Large intestine (tissue), 3 donors: ENCODE measurements at regions not wholly inside any gene's neighbourhood (a gene's known extent, or its start where the extent isn't known, plus 50 kb on each side); places are given as distances from the start of the nearest gene placed in this dataset.
A peak's percentile ranks its signal among the peaks of the same experiment; 100 is the strongest.
"Not testable (repeated sequence)": the region's sequence is repeated elsewhere in the genome, so short reads cannot be mapped to it uniquely, and the experiment has no call there.

ENCODE experiments used
- DNase-seq, 2 donors: peaks; one replicate each; pipeline versions ENCODE4 v3.0.0 to v3.0.0-alpha.2; 2013
- H3K27ac ChIP-seq: one replicate; pipeline ENCODE4 v1.5.1; 2013; ENCODE audit warnings: low read length
- H3K27me3 ChIP-seq: 2 replicates; pipeline ENCODE4 v1.6.1; 2013; ENCODE audit warnings: low read length; ENCODE audit not compliant: control insufficient read depth, insufficient read depth
- H3K36me3 ChIP-seq: 2 replicates; pipeline ENCODE4 v1.6.1; 2013; ENCODE audit warnings: low read length; ENCODE audit not compliant: control insufficient read depth, insufficient read depth
- H3K4me1 ChIP-seq: one replicate; pipeline ENCODE4 v1.6.1; 2013; ENCODE audit warnings: low read length; ENCODE audit not compliant: control insufficient read depth, insufficient read depth
- H3K4me3 ChIP-seq: one replicate; pipeline ENCODE4 v1.5.1; 2013; ENCODE audit warnings: low read length
- H3K9me3 ChIP-seq: one replicate; pipeline ENCODE4 v1.6.1; 2013; ENCODE audit warnings: mild to moderate bottlenecking, low read depth, low read length, moderate library complexity; ENCODE audit not compliant: control insufficient read depth
- WGBS: methylation state at CpG from one replicate; pipeline ENCODE4 v1.1.5; 2013; ENCODE audit warnings: low lambda C conversion rate; ENCODE audit not compliant: insufficient coverage; 5-methylcytosine and 5-hydroxymethylcytosine counted together

DNA sequence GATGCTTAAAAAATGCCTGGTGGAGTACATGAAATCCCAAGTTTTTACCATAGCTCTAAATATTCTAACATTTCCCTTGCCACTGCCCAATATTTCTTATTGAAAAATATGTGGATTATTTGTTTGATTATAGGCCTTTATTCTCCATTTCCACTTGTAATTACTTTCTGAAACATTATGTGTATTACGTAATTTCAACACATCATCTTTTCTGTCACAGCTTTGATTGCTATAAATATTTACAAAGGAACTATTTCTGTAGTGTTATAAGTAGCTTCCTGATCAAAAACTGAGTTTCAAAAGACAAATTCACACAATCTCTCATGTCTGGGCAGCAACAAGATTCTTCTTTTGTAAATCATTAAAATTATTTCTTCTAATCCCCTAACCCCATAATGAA is 859.6 kb upstream of the CRIM1 start:
- Histone ChIP-seq H3K4me1 (no peaks in the 10 kb centered on the region), H3K27me3 (no peaks in the 10 kb centered on the region), H3K27ac (no peak overlapping the region), H3K4me3 (no peak overlapping the region), H3K36me3 (no peaks in the 10 kb centered on the region), H3K9me3 (no peaks in the 10 kb centered on the region)
- DNase-seq: no peak
- 88% methylated on average over 1 of the region's 1 CpG for WGBS

DNA sequence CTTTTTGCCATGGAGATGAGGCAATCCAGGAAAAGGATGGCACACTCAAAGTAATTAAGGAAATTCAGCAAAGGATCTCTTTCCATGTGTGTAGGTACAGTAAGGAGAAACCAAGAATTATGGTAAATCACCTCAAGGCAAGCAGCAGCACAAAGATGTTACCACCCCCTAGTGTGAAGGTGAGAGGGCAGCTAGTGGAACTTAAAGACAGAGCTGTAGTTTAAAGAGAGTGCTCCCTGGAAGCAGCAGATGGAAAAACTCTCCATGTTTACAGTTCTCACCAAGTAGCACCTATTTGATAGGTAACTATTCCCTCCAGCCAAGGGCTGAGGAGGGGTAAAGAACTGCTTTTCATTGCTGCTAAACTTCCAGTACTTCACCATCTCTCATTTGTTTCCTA is 860.4 kb upstream of the CRIM1 start:
- no peak for DNase-seq
- Histone ChIP-seq H3K4me3 (no peak overlapping the region), H3K27ac (no peak overlapping the region), H3K4me1 (no peaks in the 10 kb centered on the region), H3K27me3 (no peaks in the 10 kb centered on the region), H3K9me3 (no peaks in the 10 kb centered on the region), H3K36me3 (no peaks in the 10 kb centered on the region)

DNA sequence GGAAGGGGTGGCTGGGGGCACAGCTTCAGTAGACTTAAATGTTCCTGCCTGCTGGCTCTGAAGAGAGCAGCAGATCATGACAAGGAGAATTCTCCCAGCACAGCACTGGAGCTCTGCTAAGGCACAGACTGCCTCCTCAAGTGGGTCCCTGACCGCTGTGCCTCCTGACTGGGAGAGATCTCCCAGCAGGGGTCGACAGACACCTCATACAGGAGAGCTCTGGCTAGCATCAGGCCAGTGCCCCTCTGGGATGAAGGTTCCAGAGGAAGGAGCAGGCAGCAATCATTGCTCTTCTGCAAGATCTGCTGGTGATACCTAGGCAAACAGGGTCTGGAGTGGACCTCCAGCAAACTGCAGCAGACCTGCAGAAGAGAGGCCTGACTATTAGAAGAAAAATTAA is 877.5 kb upstream of the CRIM1 start:
- WGBS: no CpG with 5 or more reads among the region's 2 CpGs
- not testable (repeated sequence) for DNase-seq

DNA sequence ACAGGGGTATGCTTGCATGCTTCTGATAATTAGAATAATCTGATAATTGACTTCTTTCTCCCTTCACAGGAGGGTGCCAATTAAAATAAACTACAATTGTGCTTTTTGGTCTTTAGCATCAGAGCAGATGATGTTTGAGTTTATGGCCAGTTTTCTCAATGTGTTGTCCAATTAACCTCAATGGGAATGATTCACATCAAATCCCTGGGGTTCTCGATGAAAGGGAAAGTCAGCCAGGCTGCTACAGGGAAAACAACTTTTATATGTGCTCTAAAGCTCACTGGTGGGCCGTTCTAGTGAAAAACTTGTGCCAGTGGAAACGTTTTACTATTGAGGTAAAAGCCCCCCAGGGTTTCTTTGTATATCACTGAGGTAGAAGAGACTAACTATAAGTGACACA is 887.3 kb upstream of the CRIM1 start:
- 20% methylated on average over 1 of the region's 3 CpGs for WGBS

More for the DNA sequence above, 877.5 kb upstream of the CRIM1 start:
- not testable (repeated sequence) for H3K36me3 ChIP-seq, H3K4me1 ChIP-seq, H3K9me3 ChIP-seq, H3K27ac ChIP-seq, H3K27me3 ChIP-seq, H3K4me3 ChIP-seq

DNA sequence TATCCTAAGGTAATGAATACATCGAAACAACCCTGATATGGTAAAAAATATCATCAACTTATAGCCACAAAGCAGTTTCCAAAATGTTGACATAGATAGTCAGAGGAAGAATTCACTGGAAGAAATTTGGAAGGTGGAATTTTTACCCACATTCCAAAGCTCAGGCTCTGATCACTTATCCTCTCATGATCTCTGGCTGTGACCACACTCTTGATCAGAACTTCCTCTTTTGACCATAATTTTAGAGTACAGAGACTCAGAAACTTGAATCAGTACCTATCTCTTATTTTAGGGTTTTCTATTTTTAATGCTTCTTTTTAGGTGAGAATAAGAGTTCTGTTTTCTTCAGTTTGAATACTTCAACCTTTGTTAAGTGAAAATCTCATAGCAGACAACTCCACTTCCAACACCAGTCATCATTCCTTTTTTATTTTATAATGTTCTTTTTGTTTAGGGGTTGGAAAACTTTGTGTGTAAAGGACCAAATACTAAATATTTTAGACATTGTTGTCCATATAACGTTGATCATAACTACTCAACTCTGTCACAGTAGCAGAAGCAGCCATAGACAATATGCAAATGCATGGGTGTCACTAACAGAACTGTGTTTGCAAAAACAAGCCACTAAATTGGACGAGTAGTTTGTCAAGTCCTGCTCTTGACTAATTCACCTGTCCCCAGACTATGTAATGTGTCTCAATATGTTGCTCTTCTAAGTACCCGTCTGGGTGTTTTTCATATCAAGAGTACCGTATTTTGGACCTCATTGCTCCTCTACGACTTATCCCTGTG is 891.6 kb upstream of the CRIM1 start:
- Histone ChIP-seq H3K27ac (no peak overlapping the region), H3K4me3 (no peak overlapping the region), H3K27me3 (no peaks in the 10 kb centered on the region), H3K4me1 (no peaks in the 10 kb centered on the region), H3K9me3 (no peaks in the 10 kb centered on the region), H3K36me3 (no peaks in the 10 kb centered on the region)
- WGBS: 100% methylated on average over 2 of the region's 6 CpGs
- DNase-seq: no peak

More for the DNA sequence above, 887.3 kb upstream of the CRIM1 start:
- Histone ChIP-seq H3K4me1 (no peaks in the 10 kb centered on the region), H3K36me3 (no peaks in the 10 kb centered on the region), H3K27me3 (no peaks in the 10 kb centered on the region), H3K4me3 (no peak overlapping the region), H3K9me3 (no peaks in the 10 kb centered on the region), H3K27ac (no peak overlapping the region)
- no peak for DNase-seq

DNA sequence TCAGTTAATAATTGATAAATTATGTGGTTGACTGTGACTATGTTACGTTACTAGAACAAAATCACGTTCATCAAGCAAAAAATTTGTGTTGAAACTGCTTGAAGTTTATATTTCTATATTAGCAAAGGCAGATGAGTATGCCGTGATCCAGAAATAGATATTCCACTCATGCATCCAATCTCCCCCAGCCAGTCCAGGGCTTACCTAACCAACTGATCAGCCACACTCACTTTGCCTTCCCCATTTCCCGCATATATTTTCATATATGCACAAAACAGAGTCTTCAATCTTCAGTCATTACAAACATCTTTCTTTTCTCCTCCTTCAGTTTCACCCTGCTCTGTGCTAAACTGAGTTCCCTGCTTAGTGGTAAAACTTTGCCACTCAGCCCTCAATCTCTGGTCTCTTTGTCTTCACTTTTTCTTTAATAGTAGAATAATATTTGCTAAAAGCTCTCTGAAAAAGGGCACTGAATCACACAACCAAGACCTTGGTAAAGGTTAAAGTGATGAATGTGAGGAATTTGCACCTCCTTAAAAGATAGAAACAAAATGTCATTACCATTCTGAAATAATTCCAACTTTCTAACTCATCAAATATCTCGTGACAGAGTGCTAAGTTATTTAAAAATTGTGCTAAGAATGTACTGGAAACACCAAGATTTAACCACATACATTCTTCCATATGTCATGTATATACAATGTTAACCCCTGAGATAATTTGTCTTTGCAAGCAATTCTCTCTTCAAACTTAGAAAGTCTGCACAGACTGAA is 893.2 kb upstream of the CRIM1 start:
- Histone ChIP-seq H3K4me3 (no peak overlapping the region), H3K27me3 (no peaks in the 10 kb centered on the region), H3K36me3 (no peaks in the 10 kb centered on the region), H3K4me1 (no peaks in the 10 kb centered on the region), H3K9me3 (no peaks in the 10 kb centered on the region), H3K27ac (no peak overlapping the region)
- 100% methylated on average over 3 of the region's 5 CpGs for WGBS
- no peak for DNase-seq

DNA sequence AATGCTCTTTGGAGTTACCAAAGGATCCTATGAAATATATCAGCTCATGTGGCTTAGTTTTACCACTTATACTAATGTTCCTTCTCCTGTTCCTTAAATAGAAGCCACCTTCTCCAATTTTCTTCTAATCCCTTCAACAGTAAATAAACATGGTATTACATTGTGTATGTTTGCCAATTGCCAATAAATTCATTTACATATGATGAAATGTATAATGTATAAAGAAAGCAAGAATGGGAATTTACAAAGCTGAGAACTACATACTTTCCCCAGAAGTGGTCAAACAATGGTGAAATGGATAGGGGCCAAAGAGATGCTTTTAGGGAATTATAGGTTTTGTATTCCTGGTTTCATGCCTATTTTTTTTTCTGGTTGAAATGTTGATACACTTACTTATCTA is 894.2 kb upstream of the CRIM1 start:
- Histone ChIP-seq H3K27ac (no peak overlapping the region), H3K36me3 (no peaks in the 10 kb centered on the region), H3K27me3 (no peaks in the 10 kb centered on the region), H3K4me3 (no peak overlapping the region), H3K9me3 (no peaks in the 10 kb centered on the region), H3K4me1 (no peaks in the 10 kb centered on the region)
- no peak for DNase-seq

DNA sequence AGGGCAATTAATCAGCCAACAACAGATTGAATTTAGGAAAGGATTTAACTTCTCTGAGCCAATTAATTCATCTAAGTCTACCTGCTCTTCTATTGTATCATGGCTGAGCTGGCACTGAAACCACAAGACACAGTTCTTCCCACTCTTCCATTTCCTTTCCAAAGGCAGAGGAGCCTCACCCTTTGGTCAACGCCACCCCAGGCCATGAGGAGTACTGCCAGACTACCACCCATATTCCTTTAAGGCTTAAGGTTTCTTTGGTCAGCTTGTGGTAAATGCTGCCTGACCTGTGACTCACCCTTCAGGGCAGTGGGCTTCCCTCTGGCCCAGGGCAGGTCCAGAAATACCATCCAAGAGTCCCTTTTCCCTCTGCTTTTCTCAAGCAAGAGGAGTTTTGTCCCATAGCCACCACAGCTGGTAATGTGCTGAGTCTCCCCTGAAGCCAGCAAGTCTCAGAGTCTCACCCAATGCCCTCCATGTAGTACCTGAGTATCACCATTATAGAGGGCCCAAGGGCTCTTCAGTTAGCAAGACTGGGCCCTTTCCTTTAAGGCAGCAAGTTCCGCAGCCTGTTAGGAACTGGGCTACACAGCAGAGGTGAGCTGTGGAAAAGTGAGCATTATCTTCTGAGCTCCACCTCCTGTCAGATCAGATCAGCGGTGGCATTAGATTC is 900.5 kb upstream of the CRIM1 start:
- WGBS: no CpG with 5 or more reads among the region's 3 CpGs
- H3K27ac ChIP-seq: no peak overlapping the region
- no peaks in the 10 kb centered on the region for H3K9me3 ChIP-seq
- H3K27me3 ChIP-seq: no peaks in the 10 kb centered on the region
- no peak overlapping the region for H3K4me3 ChIP-seq
- no peak for DNase-seq
- no peaks in the 10 kb centered on the region for H3K4me1 ChIP-seq
- no peaks in the 10 kb centered on the region for H3K36me3 ChIP-seq

DNA sequence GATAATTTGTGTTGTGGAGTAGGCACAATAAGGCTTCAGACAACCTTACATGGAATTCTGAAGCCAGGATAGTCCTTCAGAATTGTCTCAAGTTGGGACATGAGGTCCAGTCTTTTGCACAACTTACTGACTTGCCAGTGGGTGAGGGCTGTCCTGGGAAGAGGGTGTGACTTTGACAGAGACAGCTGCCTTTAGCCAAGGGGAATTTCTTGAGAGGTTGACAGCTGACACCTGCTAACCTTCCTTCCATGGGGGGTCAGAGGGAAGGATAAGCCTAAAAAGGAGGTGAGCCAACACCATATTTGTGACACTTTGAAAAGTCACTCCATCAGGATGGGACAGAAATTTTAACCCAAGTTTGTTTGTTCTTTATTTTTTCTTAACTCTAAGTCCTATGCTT is 907.8 kb upstream of the CRIM1 start:
- Histone ChIP-seq H3K36me3 (no peaks in the 10 kb centered on the region), H3K9me3 (no peaks in the 10 kb centered on the region), H3K27ac (no peak overlapping the region), H3K4me1 (no peaks in the 10 kb centered on the region), H3K27me3 (no peaks in the 10 kb centered on the region), H3K4me3 (no peak overlapping the region)
- DNase-seq: no peak

DNA sequence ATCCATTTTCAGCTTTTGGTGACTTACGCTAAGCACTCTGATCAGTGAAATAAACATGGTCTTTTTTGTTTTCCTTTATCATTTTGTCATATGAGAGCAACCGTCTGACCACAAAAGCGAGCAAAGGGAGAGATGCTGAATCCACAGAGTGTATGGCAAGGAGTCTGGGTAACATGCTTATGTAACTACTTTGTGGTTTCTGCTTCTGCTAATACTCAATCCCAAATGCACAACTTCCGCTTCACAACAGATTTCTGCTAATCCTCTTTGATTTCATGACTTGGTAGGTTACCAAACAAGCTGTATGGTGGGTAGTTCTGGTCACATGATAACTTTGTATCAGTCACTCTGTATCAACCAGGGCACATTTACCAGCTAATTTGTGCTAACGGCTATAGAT is 908.4 kb upstream of the CRIM1 start:
- WGBS: 88% methylated on average over 1 of the region's 5 CpGs
- no peak overlapping the region for H3K27ac ChIP-seq
- no peaks in the 10 kb centered on the region for H3K27me3 ChIP-seq
- H3K4me3 ChIP-seq: no peak overlapping the region
- H3K9me3 ChIP-seq: no peaks in the 10 kb centered on the region
- peak in 1 of 2 donors; percentile 5 for DNase-seq
- no peaks in the 10 kb centered on the region for H3K36me3 ChIP-seq
- H3K4me1 ChIP-seq: no peaks in the 10 kb centered on the region
